ENCODE measurements at regions not wholly inside any gene's neighbourhood (a gene's known extent, or its start where the extent isn't known, plus 50 kb on each side); places are given as distances from the start of the nearest gene placed in this dataset.

GRCh38 chr2:19654310-19655090, 247.3 kb downstream of the TTC32 start:
- peaks cover 0 to 2% of the 10 kb centered on the region in 2 experiments; a peak in 1 of 4 replicates for H3K27me3 ChIP-seq (replicated peaks in 1 of 2; ENCODE audit: control insufficient read depth in 2 of 2, insufficient read depth in 2 of 2, low read length in 1 of 2)
- ChIA-PET RAD21 (ENCODE audit: unreplicated experiment) (no interaction called here), POLR2A (no interaction called here), CTCF (no interaction called here), SMC1A (ENCODE audit: uncharacterized antibody, unreplicated experiment) (no interaction called here)
- H3K27ac ChIP-seq (ENCODE audit: control insufficient read depth, insufficient read depth), result no peak overlapping the region
- H2AFZ ChIP-seq (ENCODE audit: control insufficient read depth, low read depth, low read length), result no peak overlapping the region
- no TSS peak for BruUV-seq (replicated peaks)
- H4K20me1 ChIP-seq (ENCODE audit: control insufficient read depth, insufficient read depth), result no peaks in the 10 kb centered on the region; the same call in 1 of the 2 replicates
- DNase-seq (ENCODE audit: low read depth, low spot score) (no peak), FAIRE-seq (no peak), ATAC-seq (no peak)
- H3K4me3 ChIP-seq, result no peak overlapping the region
- no peaks in the 10 kb centered on the region for H3K4me1 ChIP-seq (ENCODE audit: control insufficient read depth, insufficient read depth, low read length)
- H3K9me3 ChIP-seq (replicated peaks; ENCODE audit: control insufficient read depth, insufficient read depth, low read length), result no peaks in the 10 kb centered on the region
- no peak overlapping the region for H3K9ac ChIP-seq (ENCODE audit: control insufficient read depth, insufficient read depth, low read length)
- TF ChIP-seq ZBTB33 (IDR thresholded peaks at IDR 0.05) (no peak), SREBF2 (IDR thresholded peaks at IDR 0.05; ENCODE audit: low read length) (no peak), MEF2B (IDR thresholded peaks at IDR 0.05; ENCODE audit: partially characterized antibody, poor library complexity, severe bottlenecking) (no peak)
- intact Hi-C loops (cut with micrococcal nuclease; ENCODE audit: unreplicated experiment) (no loop called here), in situ Hi-C loops (cut with MboI) (no loop called here)
- WGBS (ENCODE audit: insufficient coverage, insufficient replicate concordance, low lambda C conversion rate, missing lambda C conversion rate), result 16% methylated on average over 9 of the region's 9 CpGs
- no peaks in the 10 kb centered on the region for H3K79me2 ChIP-seq (ENCODE audit: control insufficient read depth, insufficient read depth, low read length)
- no peak overlapping the region for H3K4me2 ChIP-seq (ENCODE audit: control insufficient read depth, insufficient read depth)
- H3K36me3 ChIP-seq (ENCODE audit: control insufficient read depth in 2 of 2, insufficient read depth in 2 of 2, low read length in 1 of 2), result no peaks in the 10 kb centered on the region

GRCh38 chr2:19653509-19653908, 248.3 kb downstream of the TTC32 start:
- SMC1A ChIA-PET (ENCODE audit: uncharacterized antibody, unreplicated experiment), result no interaction called here
- in situ Hi-C loops (cut with MboI), result no loop called here
- Histone ChIP-seq H4K20me1 (ENCODE audit: control insufficient read depth, insufficient read depth) (no peaks in the 10 kb centered on the region; the same call in 1 of the 2 replicates), H2AFZ (ENCODE audit: control insufficient read depth, low read depth, low read length) (no peak overlapping the region), H3K4me1 (ENCODE audit: control insufficient read depth, insufficient read depth, low read length) (no peaks in the 10 kb centered on the region), H3K79me2 (ENCODE audit: control insufficient read depth, insufficient read depth, low read length) (no peaks in the 10 kb centered on the region), H3K36me3 (ENCODE audit: control insufficient read depth in 2 of 2, insufficient read depth in 2 of 2, low read length in 1 of 2) (no peaks in the 10 kb centered on the region), H3K27ac (ENCODE audit: control insufficient read depth, insufficient read depth) (no peak overlapping the region), H3K9me3 (replicated peaks; ENCODE audit: control insufficient read depth, insufficient read depth, low read length) (no peaks in the 10 kb centered on the region), H3K4me2 (ENCODE audit: control insufficient read depth, insufficient read depth) (no peak overlapping the region), H3K9ac (ENCODE audit: control insufficient read depth, insufficient read depth, low read length) (no peak overlapping the region), H3K27me3 (replicated peaks in 1 of 2; ENCODE audit: control insufficient read depth in 2 of 2, insufficient read depth in 2 of 2, low read length in 1 of 2) (peaks cover 0 to 2% of the 10 kb centered on the region in 2 experiments; a peak in 2 of 4 replicates), H3K4me3 (no peak overlapping the region)
- BruUV-seq (replicated peaks), result no TSS peak
- no peak for ATAC-seq
- RAD21 ChIA-PET (ENCODE audit: unreplicated experiment), result no interaction called here
- WGBS (ENCODE audit: insufficient coverage, insufficient replicate concordance, low lambda C conversion rate, missing lambda C conversion rate), result 47% methylated on average over 10 of the region's 10 CpGs
- CTCF ChIA-PET, result no interaction called here
- DNase-seq (ENCODE audit: low read depth, low spot score), result no peak
- intact Hi-C loops (cut with micrococcal nuclease; ENCODE audit: unreplicated experiment), result no loop called here
- no peak for FAIRE-seq
- POLR2A ChIA-PET, result no interaction called here
- no peak for TF ChIP-seq IRF3 (IDR thresholded peaks at IDR 0.05)
- TF ChIP-seq PKNOX1 (IDR thresholded peaks at IDR 0.05), result no peak
- no peak for TF ChIP-seq ETV6 (conservative IDR thresholded peaks at IDR 0.05 in 1 of 2, IDR thresholded peaks at IDR 0.05 in 1 of 2; ENCODE audit: borderline replicate concordance in 1 of 2, low read depth in 1 of 2)
- no peak for TF ChIP-seq BRCA1 (IDR thresholded peaks at IDR 0.05; ENCODE audit: low read depth, low read length)
- no peak for TF ChIP-seq ZNF207 (IDR thresholded peaks at IDR 0.05; ENCODE audit: borderline replicate concordance)
- no peak for TF ChIP-seq NFYB (IDR thresholded peaks at IDR 0.05; ENCODE audit: insufficient read depth, low read depth, low read length)
- TF ChIP-seq FOS (IDR thresholded peaks at IDR 0.05; ENCODE audit: borderline replicate concordance, extremely low read depth, insufficient read length), result no peak

All from GM12878 (cell line).